ENCODE measurements at regions not wholly inside any gene's neighbourhood (a gene's known extent, or its start where the extent isn't known, plus 50 kb on each side); places are given as distances from the start of the nearest gene placed in this dataset.
"Not testable (repeated sequence)": the region's sequence is repeated elsewhere in the genome, so short reads cannot be mapped to it uniquely, and the experiment has no call there.

DNA sequence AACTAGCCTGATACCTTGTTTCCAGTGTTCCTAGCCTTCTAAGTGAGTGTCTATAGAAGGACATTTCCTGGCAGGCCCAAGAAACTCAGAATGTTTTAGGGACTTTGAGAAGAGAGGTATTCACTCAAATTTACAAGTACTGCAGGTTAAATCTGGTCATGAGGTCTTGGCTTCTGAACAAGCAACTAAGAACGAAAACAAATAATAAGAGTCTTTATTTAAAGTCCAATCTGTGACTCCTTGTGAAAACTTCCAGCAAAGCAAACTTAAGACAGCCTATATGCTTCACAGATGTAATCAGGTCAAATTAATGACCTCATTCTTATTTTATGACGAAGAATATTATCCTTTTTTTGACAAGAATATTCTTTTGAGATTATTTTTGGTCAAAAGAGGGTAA lies 79.4 kb upstream of the PRSS16 start:
- FAIRE-seq = no peak

DNA sequence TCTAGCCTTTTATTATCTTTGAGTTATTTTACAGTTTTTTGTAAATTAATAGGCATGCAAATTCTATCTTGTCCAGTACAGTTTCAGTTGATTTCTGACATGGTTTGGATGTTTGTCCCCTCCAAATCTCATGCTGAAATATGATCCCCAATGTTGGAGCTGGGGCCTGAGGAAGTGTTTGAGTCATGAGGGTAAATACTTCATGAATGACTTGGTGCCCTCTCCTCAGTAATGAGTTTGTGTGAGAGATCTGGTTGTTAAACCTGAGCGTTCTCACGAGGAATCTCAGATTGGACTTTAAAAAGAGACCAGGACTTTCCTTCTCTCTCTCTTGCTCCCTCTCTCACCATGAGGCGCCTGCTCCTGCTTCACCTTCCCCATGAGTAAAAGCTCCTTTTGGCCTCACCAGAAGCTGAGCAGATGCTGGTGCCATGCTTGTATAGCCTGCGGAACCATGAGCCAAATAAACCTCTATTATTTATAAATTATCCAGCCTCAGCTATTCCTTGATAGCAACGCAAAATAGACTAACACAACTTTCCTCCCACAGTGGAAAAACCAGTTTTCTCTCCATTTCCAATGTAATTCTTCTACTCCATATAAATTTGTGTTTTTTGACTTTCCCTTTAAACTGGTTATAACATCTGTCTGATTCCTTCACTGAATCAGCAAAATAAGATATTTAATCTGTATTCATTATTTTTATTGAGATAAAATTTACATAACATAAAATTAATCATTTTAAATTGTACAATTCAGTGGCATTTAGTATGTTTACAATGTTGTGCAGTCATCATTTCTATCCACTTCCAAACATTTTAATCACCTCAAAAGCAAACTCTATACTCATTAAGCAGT lies 78.7 kb upstream of the PRSS16 start:
- FAIRE-seq = no peak

DNA sequence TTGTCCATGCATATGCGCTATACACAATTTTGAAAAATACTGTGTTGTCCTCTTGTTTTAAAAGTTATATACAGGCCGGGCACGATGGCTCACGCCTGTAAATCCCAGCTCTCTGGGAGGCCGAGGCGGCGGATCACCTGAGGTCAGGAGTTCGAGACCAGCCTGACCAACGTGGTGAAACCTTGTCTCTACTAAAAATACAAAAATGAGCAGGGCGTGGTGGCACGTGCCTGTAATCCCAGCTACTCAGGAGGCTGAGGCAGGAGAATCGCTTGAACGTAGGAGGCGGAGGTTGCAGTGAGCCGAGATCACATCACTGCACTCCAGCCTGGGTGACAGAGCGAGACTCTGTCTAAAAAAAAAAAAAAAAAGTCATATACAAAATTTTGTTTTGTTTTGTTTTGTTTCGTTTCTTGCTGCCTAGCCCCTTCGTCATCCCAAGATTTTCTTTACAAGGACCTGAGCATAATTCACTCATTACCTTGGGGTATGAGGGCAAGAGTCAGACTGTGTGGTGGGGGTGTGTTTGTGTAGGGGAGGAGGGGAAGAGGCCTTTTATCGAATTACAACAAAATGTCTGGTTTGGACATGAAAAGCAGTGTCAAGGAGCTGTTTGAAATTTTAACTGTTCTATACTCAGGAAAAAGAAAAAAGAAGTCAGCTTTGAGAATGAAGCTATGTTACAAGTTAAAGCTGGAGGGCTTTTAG lies 74.8 kb upstream of the PRSS16 start:
- FAIRE-seq = not testable (repeated sequence)

DNA sequence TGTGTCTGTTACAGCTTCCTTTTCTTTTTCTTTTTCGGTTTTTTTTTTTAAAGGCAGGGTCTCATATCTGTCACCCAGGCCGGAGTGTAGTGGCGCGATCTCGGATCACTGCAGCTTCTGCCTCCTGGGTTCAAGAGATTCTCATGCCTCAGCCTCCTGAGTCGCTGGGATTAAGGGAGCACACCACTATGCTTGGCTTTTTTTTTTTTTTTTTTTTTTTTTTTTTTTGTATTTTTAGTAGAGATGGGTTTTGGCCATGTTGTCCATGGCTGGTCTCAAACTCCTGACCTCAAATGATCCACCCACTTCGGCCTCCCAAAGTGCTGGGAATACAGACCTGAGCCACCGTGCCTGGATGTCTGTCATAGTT lies 74.3 kb upstream of the PRSS16 start:
- FAIRE-seq = not testable (repeated sequence)

DNA sequence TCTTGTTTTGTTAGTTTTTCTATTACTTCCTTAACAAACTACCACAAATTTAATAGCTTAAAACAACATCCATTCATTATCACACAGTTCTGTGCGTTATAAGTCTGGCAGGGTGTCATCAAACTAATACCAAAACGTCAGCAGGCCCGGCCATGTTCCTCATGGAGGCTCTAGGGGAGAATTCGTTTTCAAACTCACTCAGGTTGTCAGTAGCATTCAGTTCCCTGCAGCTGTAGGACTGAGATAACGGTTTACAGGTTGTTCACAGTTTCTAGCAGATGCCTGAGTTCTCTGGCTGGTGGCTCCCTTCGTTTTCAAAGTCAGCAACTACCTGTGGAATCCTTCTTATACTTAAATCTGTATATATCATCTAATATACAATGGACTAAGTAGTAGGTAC lies 72.5 kb upstream of the PRSS16 start:
- FAIRE-seq = no peak

DNA sequence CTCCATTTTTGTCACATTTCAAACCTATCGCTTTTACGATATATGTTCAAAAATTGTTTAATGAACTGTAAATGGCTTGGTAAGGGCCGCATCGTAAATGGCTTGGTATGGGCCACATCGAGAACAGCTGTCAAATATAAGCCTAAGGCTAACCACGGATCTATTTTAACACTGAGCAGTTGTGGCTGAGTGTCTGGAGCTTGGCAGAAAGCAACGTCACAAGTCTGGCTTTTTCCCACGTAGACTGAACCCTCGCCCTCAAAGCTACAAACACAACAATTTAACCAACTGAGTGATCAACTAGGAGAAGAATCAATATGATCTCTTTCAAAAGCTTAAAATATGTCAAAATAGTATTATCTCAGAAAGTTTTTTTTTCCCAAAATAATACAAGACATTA lies 71.4 kb upstream of the PRSS16 start:
- FAIRE-seq = no peak

DNA sequence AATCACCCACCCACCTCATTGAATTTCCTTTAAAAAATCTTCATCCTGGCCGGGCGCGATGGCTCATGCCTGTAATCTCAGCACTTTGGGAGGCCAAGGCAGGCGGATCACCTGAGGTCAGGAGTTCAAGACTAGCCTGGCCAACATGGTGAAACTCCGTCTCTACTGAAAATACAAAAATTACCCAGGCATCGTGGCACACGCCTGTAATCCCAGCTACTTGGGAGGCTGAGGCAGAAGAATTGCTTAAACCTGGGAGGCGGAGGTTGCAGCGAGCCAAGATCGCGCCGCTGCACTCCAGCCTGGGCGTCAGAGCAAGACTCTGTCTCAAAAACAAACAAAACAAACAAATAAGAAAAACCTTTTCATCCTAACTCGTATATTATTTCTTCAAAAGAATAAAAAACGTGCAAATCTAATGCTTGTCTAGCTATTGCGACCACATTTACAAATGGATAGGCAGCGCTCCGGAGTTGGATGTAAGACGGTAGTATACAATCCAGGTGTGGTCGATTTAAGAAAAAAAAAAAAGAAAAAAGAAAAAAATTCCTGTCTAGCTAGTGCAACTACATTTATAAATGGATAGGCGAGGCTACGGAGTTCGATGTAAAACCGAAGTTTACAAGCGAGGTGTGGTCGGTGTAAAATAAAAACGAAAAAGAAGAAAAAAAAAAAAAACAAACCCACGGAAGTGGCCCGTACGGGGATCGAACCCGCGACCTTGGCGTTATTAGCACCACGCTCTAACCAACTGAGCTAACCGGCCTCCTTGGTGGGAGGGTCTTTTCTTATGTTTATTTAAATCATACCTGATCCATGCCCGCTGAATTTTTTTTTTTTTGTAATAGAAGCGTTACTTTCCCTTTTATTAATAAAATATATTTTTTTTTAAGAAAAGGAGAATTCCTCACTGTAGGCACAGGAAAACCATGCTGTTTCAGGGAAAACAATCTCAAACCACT lies 70.7 kb upstream of the PRSS16 start:
- FAIRE-seq = peak; percentile 86

DNA sequence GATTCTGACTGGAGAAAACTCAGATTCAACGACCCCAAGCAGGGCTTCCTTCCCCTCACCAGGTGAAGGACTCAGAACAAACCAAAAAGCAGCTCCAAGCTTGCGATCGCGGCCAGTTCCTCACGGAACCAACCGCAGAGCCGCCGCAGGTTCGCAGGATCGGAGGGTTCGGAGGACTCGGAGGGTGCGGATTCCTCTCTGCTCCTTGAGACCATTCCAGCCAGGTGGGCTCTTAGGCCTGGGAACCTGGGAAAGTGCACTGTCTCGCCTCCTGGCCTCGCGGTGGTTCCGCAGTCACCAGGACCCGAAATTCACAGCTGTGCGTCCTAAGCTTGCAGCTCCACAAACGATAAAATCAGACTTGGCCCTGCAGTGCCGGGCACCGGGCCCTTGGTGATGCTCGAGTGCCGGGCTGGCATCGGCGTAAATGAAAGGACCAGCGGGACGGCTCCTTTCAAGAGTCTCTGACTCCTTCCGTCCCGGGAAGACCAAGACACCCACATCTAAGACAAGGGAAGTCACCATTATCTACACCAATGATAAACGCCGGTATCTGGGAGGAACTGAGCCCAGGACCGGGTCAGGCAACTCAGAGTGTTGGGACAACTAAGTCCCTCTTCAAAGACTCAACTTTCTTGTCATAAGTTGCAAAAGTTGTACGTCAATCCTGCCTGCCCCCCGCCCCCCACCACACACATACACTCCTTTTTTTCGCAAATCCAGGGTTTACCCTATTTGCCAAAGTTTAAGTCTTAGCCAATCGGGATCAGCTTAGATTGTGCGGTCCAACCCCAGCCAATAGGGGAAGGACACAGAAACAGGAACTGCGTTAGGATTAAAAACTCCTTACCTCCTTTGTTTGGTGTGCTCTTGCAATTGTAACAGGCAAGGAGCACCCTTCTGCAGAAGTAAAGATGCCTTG lies 69.8 kb upstream of the PRSS16 start:
- FAIRE-seq = no peak

DNA sequence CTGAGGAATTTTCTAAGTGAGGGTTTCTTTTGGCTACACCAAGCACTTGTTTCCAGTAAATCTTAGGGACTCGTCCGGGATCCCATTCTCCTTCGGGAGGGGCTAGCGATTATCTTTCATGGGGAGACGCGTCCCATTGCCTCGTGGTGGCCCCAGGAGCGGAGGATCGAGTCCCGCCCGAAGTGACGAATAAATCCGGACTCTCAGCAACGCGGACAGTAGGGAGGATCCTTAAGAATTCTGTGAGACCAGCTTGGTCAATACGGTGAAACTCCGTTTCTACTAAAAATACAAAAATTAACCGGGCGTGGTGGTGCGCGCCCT lies 69.1 kb upstream of the PRSS16 start:
- FAIRE-seq = no peak

DNA sequence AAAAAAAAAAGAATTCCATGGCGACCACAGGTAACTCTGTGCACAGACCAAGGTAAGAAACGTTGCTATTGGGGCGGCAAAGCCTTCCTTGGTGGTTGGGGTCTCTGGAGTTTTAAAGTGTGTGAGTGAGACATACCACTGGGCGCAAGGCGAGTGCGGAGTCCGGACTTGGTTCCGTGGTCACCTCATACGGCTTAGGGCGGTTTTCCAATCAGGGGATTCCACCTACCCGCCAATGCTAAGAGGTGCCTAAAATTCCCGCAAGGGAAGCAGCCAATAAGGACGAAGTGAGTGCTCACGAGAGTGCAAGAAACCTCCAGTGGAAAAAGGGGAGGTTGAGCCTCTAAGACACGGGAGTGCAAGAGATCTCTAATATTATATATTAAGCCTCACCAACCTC lies 68.6 kb upstream of the PRSS16 start:
- FAIRE-seq = no peak

DNA sequence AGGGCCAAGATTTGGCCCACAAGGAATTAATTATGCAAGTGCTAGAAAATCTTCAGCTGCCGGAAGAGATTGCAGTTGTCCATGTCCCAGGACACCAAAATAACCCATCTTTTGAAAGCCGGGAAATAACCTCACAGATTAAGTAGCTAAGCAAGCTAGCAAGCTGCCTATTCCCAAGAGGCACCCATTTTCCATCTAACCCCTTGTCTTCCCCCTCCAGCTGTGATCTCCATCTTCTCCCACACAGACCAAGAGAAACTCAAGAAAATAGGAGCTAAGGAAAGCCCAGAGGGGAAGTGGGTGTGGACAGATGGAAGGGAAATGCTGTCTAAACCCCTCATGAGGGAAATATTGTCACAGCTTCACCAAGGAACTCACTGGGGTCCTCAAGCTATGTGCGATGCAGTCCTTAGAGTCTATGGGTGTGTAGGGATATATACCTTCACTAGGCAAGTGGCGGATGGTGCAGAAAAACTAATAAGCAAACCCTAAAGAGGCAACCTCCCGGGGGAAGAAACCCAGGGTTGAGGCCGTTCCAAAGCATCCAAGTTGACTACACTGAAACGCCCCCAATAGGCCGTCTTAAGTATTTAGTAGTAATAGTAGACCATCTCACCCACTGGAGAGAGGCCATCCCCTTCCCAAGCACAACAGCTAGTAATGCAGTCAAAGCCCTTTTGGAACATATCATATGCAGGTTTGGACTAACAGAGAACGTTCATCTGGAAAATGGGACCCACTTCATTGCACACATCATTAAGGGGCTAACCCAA lies 64.3 kb upstream of the PRSS16 start:
- FAIRE-seq = no peak

DNA sequence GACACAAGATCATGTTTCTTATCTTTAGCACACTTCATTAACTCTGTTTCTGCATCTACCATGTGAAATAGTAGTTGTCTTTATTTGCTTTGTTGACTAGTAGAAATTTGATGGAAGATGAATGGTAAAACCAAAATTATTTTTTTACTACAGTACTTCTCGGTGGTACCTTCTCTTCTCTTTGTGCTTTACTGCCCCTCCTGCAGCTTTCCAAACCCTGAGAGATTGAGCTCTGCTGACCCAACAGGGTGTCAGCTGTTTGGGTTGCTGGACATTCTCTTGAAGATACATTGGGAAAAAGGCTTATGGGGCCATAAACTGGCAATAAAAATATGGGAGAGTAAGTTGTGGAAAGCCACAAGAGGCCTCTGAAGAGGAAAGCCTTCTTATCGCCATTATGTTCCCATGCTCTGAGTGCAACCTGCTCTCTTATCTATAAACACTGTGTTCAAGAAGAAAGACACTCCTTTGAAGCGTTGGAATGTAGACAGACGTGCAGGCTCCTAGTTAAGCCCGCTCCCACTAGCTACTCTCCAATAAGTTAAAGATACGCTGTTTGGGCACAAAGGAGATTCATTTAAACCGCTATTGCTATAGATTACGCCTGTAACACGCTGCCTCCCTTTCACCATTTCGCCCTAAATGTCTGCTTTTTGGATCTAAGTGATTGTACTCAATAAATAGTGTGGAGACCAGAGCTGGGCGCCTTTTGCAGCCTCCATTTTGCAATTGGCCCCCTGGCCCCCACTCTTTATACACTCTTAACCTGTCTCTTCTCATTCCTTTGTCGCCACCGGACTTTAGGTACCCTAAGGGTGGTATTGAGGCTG lies 60.1 kb upstream of the PRSS16 start:
- FAIRE-seq = no peak

DNA sequence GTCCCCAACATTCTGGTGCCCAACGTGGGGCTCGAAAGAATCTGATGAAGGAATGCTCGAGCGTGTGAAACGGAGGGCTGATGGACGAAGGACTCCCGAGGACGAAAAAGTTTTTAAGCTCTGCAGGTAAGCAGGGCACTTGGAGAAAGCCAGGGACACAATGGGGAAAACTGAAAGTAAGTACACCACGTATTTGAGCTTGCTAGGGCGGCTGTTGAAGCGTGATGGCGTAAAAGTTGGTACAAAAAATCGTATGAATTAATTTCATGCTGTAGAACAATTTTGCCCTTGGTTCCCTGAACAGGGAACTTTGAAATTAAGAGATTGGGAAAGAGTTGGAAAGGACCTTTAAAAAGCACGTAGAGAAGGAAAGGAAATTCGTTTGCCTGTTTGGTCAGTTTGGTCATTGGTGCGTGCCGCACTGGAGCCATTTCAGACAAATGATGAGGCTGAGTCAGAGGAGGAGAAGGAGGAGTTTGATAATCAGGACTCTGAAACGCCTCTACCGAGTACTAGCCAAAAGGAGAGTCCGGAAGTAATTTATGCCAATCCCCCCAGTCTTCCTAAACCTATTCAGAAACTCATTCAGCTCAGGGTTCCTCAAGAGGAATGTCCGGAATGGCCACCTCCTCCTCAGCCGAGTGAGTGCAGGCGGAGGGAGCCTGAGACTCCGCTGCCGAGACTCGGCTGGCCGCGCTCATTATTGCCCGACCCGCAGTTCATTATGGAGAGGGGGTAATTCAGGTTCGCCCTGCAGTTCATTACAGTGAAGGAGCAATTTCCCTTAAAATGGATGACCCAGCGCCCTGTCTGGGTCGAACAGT lies 59.2 kb upstream of the PRSS16 start:
- FAIRE-seq = no peak

DNA sequence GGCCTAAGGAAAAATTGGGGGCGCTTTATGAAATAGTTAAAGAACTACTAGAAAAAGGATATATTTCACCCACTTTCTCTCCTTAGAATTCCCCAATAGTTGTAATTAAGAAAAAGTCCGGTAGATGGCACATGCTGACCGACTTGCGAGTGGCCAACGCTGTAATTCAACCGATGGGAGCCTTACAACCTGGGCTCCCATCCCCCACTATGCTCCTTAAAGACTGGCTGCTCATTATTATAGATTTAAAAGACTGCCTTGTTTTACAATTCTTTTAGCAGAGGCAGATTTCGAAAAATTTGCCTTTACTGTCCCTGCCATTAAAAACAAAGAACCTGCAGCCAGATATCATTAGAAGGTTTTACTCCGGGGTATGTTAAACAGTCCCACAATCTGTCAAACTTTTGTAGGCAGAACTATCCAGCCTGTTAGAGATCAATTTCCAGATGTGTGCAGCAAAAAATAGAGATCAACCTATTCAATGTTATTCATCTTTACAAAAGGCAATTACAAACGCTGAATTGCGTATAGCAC lies 58.5 kb upstream of the PRSS16 start:
- FAIRE-seq = peak; percentile 30

DNA sequence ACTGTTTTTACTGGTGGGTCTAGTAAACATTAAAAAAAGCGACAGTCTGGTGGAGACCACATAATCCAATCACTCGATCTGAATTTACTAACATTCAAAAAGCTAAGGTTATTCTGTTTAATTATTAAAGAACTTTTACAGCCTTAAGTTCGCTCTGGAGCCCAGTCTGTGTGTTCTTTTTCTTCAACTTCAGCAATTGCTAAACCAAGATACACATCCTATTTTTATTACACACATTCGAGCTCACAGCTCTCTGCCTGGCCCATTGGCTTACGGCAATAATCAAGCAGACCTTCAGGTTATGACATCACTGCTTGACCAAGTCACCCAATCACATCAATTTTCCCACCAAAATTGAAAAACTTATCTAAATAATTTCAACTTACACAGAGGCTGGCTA lies 57.4 kb upstream of the PRSS16 start:
- no peak for FAIRE-seq

DNA sequence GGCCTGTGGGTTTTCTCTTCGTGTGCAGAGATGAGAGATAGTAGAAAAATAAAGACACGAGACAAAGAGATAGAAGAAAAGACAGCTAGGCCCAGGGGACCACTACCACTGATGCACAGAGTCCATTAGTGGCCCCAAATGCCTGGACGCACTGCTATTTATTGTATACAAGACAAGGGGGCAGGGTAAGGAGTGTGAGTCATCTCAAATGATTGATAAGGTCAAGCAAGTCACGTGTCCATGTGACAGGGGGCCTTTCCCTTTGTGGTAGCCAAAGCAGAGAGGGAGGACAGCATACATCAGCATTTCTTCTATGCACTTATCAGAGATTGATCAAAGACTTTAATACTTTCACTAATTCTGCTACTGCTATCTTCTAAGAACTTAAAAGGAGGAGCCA lies 53.0 kb upstream of the PRSS16 start:
- FAIRE-seq = not testable (repeated sequence)

DNA sequence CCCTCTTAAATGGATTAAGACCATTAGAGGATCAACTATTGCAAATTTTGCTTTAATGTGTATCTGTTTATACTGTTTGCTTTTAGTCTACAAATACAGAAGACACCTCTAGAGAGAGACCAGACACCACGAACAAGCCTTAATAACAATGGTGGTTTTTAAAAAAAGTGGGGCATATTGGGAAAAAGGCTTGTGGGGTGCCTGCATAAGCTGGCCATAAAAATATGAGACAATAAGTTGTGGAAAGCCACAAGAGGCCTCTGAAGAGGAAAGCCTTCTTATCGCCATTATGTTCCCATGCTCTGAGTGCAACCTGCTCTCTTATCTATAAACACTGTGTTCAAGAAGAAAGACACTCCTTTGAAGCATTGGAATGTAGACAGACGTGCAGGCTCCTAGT lies 52.0 kb upstream of the PRSS16 start:
- FAIRE-seq = not testable (repeated sequence)
